CD4-positive, alpha-beta T cell treated with Interleukin-15 for 4 hours (primary cell): ENCODE measurements at regions not wholly inside any gene's neighbourhood (a gene's known extent, or its start where the extent isn't known, plus 50 kb on each side); places are given as distances from the start of the nearest gene placed in this dataset.
"Not testable (repeated sequence)": the region's sequence is repeated elsewhere in the genome, so short reads cannot be mapped to it uniquely, and the experiment has no call there.

Experiments used
- DNase-seq: peaks from one replicate; pipeline ENCODE4 v3.0.0-alpha.2; 2020; ENCODE audit warnings: low spot score

GRCh38 chr1:53399370-53400133 lies 59.6 kb upstream of the DMRTB1 start:
- not testable (repeated sequence) for DNase-seq

- DNase-seq: no peak
These were observed 58.2 kb upstream of the DMRTB1 start for GRCh38 chr1:53400761-53401674.

- no peak for DNase-seq
These were observed 57.1 kb upstream of the DMRTB1 start for GRCh38 chr1:53401813-53402745.

DNA sequence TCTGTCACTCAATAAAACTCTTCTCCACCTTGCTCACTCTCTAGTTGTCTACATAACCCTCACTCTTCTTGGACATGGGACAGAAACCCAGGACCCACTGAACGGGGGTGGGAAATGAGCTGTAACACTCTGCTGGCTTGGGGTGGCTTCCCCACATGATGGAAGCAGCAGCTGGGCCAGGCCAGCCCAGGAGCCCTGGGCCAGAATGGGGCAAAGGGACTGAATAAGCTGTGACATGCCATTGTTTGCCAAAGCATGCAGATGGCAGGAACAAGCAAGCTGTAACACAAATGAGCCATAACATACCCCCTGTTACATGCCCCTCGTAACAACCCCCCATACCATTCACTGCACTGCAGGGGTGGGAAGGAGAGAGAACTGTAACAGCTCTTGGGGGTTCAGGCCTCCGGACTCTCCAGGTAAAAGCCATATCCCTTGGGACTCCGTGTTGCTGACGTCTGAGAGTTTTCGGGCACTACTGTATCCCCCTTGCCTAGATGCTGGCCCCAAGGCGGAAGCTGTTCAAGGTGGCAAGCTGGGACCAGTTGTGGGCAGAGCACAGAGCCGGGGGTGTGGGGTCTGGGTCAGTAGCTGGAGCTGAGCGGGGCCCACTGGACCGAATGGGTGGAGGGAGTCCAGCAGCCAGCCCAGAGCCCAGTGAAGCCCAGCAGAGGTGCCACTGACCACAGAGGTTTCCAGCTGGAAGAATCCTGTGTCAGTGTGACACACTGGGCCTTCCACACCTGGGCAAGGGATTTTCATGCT lies 56.1 kb upstream of the DMRTB1 start:
- no peak for DNase-seq

- no peak for DNase-seq
These were observed 53.5 kb upstream of the DMRTB1 start for GRCh38 chr1:53405737-53406136.

GRCh38 chr1:53406551-53407235 lies 52.5 kb upstream of the DMRTB1 start:
- DNase-seq: no peak

DNA sequence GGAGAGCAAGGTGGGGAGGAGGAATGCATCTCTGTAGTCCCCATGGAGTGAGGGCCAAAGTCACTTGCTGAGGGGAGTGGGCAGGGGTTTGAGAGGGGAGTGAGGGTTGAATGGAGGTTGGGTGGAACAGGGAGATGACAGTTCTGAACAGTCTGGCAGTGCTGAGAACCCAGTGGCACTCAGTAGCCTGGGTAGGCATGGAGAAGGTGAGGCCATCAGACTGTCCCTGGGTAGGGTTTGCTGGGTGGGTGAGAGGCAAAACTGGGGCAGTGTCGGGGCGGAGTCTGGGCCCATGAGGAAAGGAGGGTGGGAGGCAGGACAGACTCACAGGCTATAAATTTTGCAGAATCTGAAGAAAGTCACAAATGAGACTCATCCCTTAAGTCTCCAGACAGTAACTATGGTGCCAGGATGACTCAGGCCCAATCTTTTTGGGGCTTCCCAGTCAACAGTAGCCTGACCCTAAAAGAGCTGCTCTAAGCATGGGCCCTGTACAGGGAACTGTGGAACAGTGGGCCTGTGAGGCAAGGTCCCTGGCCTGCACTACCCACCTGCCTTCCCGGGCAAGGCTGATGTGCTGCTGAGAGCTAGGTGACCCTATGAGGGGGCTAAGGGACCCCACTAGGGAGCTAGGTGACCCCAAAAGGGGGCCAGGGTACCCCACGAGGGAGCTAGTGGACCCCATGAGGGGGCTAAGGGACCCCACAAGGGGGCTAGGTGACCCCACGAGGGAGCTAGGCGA lies 51.0 kb upstream of the DMRTB1 start:
- DNase-seq: no peak

- no peak for DNase-seq
These were observed 50.5 kb upstream of the DMRTB1 start for GRCh38 chr1:53408755-53409129.

DNA sequence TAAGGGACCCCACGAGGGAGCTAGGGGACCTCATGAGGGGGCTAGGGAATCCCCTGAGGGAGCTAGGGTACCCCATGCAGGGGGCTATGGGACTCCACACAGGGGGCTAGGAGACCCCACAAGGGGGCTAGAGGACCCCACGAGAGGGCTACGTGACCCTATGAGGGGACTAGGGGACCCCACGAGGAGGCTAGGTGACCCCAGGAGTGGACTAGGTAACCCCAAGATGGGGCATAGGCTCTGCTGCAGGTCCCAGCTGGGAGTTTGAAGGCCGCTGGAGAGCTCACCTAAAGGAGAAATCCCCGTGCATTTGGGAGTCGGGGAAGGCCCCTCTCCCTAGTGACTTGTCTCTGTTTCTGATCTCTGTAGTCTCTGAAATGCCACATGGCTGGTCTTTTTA lies 50.0 kb upstream of the DMRTB1 start:
- DNase-seq: no peak
